ENCODE measurements at regions not wholly inside any gene's neighbourhood (a gene's known extent, or its start where the extent isn't known, plus 50 kb on each side); places are given as distances from the start of the nearest gene placed in this dataset.

DNA sequence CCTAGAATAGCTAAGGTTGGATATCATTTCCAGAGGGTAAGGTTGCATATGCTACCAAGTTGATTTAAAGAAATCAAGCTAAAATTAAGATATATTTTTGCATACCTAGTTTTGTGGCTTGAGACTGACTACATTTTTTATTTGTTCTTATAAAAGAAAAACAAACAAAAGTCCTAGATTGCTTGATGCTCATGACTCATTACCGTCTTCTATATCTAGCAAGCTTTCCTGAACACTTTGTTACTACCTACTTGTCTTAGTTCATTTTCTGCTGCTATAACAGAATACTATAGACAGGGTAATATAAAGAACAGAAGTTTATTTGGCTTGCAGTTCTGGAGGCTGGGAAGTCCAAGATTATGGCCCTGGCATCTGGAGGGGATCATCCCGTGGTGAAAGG is 152.1 kb upstream of the THRB start:
- DNase-seq = no peak

- DNase-seq = no peak
These were observed 153.4 kb upstream of the THRB start for GRCh38 chr3:24648063-24648462.

DNA sequence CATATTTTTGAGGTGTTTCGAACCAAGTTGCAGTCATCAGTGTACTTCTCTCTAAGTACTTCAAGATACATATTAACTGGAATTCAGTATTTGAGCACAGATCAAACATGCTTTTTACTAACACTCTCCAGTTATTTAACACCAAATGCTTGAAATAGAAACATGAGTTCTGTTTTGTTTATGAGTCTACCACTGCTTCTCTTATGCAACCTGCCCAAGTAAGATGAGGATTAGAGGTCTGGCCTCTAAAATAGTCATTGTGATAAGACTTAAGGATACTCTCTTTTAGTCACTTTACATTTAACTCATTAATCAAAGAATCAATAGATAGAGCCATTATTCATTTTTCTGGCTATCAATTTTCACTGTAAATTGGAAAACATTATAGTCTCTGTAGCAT is 156.2 kb upstream of the THRB start:
- no peak for DNase-seq

DNA sequence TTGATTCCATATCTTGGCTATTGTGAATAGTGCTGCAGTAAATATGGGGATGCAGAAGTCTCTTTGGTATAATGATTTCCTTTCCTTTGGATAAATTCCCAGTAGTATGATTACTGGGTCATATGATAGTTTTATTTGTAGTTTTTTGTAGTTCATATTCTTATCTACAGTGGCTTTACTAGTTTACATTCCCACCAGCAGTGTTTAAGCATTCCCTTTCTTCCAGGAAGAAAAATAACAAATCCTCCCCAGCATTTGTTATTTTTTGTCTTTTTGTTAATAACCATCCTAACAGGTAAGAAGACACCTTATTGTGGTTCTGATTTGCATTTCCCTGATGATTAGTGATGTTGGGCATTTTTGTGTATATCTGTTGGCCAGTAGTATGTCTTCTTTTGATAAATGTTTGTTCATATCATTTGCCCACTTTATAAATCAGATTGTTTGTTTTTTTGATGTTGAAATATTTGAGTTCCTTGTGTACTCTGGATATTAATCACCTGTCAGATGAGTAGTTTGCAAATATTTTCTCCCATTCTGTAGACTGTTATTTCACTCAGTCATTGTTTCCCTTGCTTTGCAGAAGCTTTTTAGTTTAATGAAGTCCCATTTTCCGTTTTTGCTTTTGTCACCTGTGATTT is 163.3 kb upstream of the THRB start:
- no peak for DNase-seq

DNA sequence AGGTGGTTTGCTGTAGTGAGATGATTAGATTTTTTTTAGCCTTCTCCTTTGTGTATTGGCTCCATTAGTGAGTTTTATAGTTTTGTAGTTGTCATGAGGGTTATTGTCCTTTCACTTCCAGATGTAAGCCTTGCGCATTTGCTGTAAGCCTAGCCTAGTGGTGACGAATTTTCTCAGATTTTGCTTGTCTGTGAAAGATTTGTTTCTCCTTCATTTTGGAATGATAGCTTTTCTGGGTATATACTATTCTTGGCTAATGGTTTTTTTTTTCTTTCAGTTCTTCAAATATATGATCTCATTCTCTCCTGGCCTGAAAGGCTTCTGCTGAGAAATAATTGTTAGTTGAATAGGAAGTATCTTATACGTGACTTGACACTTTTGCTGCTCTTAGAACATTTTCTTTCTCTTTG is 166.5 kb upstream of the THRB start:
- no peak for DNase-seq

GRCh38 chr3:24662449-24663345 is 168.0 kb upstream of the THRB start:
- no peak for DNase-seq

GRCh38 chr3:24663406-24663805 is 168.8 kb upstream of the THRB start:
- DNase-seq = no peak

GRCh38 chr3:24668039-24668438 is 173.4 kb upstream of the THRB start:
- DNase-seq = no peak

- DNase-seq = no peak
These were observed 176.2 kb upstream of the THRB start for GRCh38 chr3:24670871-24671270.

DNA sequence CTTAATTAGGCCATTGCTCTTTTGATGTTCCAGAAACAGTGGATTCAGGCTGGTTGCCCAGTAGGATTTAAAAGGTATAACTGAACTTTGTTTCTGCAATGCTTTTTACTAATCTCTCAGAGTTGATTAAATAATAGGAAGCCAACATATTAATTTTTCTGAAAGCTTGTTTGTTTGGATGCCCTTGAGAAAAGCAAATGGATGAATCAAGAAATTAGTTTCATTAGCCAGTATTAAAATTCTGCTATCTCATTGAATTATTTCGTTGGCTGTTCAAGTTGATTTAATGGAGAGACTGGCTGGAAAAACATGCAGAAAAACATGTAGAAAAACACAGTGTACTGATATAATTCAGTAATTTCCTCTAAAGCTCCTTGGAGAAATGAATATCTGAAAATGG is 178.9 kb upstream of the THRB start:
- no peak for DNase-seq

DNA sequence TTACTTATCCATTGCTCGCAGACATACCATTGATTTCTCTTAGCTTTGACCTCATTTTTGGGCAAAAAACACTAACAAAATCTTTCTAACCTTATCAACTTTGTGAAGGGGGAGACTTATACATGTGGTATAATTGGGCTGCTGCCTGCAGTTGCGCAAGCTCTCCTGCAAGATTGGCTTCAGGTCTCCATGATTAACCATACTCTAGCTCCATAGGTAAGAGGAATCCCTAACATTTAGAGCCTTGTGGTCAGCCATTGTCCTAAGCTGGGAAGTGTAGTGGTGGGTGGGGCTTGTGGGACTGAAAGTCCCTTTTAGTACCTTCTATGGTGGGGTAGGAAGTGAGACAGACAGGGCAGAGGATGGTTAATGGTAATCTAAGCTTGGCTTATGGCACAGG is 179.6 kb upstream of the THRB start:
- no peak for DNase-seq

DNA sequence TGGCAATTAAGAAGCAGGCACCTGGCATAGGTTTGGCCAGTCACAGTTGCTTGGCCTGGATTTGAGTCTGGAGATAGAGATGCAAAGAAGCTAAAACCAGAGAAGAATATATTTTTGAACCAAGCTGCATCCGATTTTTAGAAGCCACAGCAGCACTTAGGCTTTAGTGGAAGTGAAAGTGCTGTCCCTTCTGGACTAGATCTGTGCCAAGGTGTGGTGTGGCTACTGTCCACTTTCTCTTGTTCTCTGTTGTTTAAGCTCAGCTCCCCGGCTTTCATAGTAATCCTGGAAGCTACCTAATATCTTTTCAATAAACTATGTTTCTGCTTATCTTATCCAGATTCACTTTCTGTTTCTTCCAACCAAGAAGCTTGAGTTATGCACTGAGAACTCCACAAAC is 183.4 kb upstream of the THRB start:
- DNase-seq = no peak

GRCh38 chr3:24678421-24678865 is 183.8 kb upstream of the THRB start:
- no peak for DNase-seq

DNA sequence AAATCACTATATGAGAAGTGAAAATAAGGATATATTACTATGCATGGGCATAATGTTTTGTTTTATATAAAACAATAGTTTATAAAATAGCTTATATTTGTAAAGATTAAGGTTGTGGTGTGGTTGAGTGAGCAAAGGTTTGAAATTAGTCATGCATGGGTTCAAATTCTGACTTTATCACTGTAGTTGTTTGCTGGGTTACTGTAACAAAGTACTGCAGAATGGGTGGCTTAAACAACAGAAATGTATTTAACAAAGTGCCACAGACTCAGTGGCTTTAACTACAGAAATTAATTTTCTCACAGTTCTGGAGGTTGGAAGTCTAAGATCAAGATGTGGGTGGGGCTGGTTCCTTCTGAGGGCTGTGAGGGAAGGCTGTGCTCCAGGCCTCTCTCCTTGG is 184.8 kb upstream of the THRB start:
- DNase-seq = no peak

DNA sequence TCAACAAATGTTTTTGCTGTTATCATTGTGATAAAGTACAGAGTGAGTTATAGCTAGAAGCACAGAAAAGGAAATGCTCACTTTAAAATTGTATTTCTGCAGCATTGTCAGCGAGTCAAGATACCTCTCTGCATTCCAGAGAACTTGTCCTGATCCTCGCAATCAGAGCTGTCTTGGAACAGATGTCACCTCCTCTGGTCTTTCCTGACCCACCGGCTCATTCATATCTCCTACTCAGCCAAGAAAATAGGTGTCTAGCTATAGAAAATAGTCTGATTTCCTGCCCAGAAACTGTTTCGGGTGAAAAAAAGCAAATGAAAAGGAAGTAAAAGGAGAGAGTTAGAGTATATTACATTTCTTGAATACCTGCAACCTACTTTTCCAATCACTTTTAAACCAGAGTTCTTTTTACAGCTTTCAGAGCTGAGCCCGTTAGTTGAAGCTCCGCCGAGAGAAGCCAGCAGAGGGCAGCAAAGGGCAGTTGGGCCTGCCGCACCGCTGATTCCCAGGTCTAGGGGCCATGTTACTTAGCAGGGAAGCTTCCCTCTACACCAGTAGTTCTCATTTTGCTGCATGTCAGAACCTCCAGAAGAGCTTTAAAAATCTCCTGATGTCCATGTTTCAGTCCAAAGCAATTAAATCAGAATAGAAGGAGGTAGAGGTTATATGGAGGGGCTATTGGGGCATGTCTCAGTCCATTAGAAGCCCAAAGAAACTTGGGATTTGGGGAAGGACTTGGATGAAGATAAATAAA is 185.7 kb upstream of the THRB start:
- peak in 1 of 2 experiments; percentile 55 for DNase-seq

- no peak for DNase-seq
These were observed 187.5 kb upstream of the THRB start for GRCh38 chr3:24682141-24682547.

- no peak for DNase-seq
These were observed 188.4 kb upstream of the THRB start for GRCh38 chr3:24683090-24683489.

DNA sequence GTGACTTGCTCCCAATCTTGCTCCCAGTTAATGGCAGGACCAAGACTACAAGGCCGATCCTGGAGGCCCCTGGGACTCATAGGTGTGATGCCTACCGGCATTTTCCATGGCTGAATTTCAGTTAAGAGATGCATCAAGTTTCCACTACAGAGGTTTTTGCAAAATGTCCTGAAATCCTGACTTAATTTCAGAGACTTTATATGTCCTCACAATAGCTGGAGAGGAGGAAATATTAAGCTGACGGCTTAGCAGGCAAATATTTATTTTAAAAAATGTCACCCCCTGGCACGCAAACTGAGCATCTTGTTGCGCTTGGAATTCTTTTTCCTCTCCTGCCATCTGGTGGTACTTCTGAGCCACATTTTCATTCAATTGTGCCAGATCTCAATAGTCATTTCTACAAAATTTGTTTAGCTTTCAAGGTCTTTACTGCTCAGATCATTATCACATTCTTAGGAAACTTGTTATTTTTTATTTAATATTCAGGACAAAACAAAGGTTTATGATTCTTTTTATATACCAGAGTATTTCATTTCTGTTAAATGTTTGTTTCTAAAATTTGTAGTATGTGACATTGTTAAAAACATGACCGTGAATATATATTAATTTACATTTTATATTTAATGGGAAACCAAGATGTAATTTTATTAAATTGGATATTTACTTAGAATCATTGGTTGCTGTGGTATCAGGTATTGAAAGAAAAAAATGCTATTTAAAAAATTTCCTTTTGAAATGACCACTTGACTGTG is 189.2 kb upstream of the THRB start:
- peak; percentile 30 to 49 for DNase-seq

GRCh38 chr3:24684506-24685023 is 189.9 kb upstream of the THRB start:
- no peak for DNase-seq

DNA sequence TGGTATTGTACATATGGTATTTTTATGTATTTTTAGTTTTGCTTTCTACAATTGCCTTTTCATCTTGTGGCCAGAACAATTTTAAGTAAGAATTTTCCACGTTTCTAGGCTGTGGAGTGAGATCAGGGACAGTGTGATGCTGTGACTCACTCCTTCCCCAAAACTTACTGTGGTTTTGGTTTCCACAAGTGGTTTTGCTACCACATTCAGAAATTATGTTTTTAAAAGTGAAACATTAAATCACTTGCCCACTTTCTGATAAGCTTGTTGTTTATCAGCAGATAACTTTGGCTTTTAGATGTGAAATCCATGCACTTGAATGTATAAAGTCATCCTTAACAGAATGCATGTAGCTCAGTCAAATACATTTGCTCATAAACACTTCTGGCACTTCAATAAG is 192.2 kb upstream of the THRB start:
- no peak for DNase-seq

DNA sequence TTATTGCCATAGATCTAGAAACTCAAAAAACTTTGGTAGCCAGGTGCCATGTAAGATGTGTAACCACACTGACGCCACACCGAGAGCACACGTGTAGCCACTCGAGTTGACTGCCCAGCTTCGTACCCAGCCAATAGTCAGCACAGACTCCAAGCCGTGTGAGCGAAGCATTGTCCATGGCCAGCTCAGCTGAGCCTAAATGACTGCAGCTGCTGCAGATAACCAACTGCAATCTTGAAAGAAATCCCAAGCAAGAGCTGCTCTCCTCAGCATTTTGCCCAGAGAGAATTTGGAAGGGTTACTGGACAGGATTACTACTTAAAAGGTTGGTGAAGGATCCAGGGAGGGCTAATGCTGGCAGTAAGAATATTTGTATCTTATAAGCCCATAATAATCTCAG is 193.0 kb upstream of the THRB start:
- no peak for DNase-seq

- no peak for DNase-seq
These were observed 193.9 kb upstream of the THRB start for GRCh38 chr3:24688446-24689148.
